GM12891 (cell line): ENCODE measurements at regions not wholly inside any gene's neighbourhood (a gene's known extent, or its start where the extent isn't known, plus 50 kb on each side); places are given as distances from the start of the nearest gene placed in this dataset.

ENCODE experiments used
- PAX5 ChIP-seq: IDR thresholded peaks from 2 replicates; pipeline ENCODE4 v1.6.1; 2011; ENCODE audit warnings: low read length, moderate library complexity, mild to moderate bottlenecking; ENCODE audit not compliant: insufficient read depth, severe bottlenecking
- POLR2A ChIP-seq: IDR thresholded peaks from 2 replicates; pipeline ENCODE4 v1.6.1; 2011; ENCODE audit warnings: low read depth, low read length, control low read depth
- POLR2AphosphoS5 ChIP-seq: IDR thresholded peaks from 2 replicates; pipeline ENCODE4 v1.6.1; 2011; ENCODE audit warnings: low read depth, low read length, control low read depth
- SPI1 ChIP-seq: IDR thresholded peaks from 2 replicates; pipeline ENCODE4 v1.6.1; 2011; ENCODE audit warnings: low read depth, low read length, control low read depth
- TAF1 ChIP-seq: IDR thresholded peaks from 2 replicates; pipeline ENCODE4 v1.6.1; 2011; ENCODE audit warnings: low read depth, low read length, control low read depth

DNA sequence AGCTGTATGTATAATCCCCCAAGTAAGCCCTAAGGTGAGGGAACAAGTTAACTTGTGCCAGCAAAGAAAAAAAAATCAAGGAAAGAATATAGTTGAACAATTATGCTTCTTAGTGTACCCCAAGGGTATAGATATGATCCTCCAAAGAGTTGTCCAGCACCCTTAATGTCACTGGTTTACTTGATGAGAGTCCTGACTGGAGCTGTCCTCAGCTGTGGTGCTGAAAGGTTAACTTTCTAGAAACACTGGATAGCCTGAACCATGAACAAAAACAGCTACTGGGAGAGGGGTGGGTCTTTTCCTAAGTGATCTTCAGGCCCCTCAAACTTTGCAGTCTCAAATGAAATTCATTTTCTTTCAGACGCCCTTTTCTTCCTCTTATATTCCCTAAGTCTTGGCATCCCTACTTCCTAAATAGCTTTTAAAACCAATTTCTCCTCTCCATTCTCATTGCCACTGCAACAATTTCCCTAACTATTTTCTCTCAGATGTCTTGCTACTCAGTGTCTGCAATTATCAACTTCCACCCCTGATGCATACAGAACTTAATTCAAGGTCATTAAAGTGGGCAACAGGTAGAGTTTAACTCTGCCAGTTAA is 83.5 kb upstream of the PROKR2 start:
- TF ChIP-seq SPI1: no peak
- no peak for TF ChIP-seq POLR2AphosphoS5
- TF ChIP-seq POLR2A: no peak
- no peak for TF ChIP-seq TAF1
- no peak for TF ChIP-seq PAX5
